ENCODE measurements at regions not wholly inside any gene's neighbourhood (a gene's known extent, or its start where the extent isn't known, plus 50 kb on each side); places are given as distances from the start of the nearest gene placed in this dataset.

DNA sequence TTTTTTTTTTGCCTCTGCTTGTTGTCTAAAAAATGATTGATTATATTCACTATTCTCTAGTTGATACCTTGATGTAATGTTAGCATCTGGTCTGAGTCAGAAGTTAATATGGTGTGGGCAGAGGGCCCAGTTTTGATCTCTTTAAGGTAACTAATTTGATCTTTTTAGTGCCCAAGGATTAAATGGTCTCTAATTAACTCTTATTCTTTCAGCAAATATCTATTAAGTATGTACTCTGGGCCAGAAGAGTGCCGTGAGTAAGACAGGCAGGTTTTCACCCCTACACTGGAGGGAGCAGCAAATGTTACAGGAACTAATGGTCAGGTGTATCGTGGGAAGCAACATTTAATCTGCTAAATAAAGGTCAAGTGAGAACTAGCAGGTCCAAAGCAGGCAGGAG lies 144.6 kb upstream of the COL1A2 start:
- no peak for TF ChIP-seq POLR2A (IDR thresholded peaks at IDR 0.05)
- no peak for TF ChIP-seq POLR2AphosphoS5 (IDR thresholded peaks at IDR 0.05)
